Loucy (cell line): ENCODE measurements at regions not wholly inside any gene's neighbourhood (a gene's known extent, or its start where the extent isn't known, plus 50 kb on each side); places are given as distances from the start of the nearest gene placed in this dataset.

ENCODE experiments used
- CTCF ChIP-seq: fragments of 200-600 bp; sonication (generic); conservative IDR thresholded peaks from 2 replicates; pipeline ENCODE4 v1.5.1; 2014; ENCODE audit warnings: mild to moderate bottlenecking, antibody characterized with exemption, low read length
- EZH2phosphoT487 ChIP-seq: fragments of 200-600 bp; IDR thresholded peaks from 2 replicates; pipeline ENCODE4 v1.6.1; 2018; ENCODE audit warnings: antibody characterized with exemption, mild to moderate bottlenecking, moderate library complexity, borderline replicate concordance

- no peak for TF ChIP-seq CTCF
- no peak for TF ChIP-seq EZH2phosphoT487
Observed at GRCh38 chr5:126360467-126360866, 62.7 kb upstream of the GRAMD2B start.
